ENCODE measurements at regions not wholly inside any gene's neighbourhood (a gene's known extent, or its start where the extent isn't known, plus 50 kb on each side); places are given as distances from the start of the nearest gene placed in this dataset.

- TF ChIP-seq CTCF (IDR thresholded peaks at IDR 0.05) (no peak), POLR2AphosphoS5 (IDR thresholded peaks at IDR 0.05; ENCODE audit: low read depth, low read length) (no peak), REST (IDR thresholded peaks at IDR 0.05; ENCODE audit: insufficient read depth in 1 of 2, low read depth in 2 of 2, low read length in 1 of 2) (no peak), SIN3A (IDR thresholded peaks at IDR 0.05; ENCODE audit: borderline replicate concordance, insufficient read depth, low read depth, low read length) (no peak)
Measured at GRCh38 chr5:143673676-143674468, 138.1 kb upstream of the HMHB1 start.
